ENCODE measurements at regions not wholly inside any gene's neighbourhood (a gene's known extent, or its start where the extent isn't known, plus 50 kb on each side); places are given as distances from the start of the nearest gene placed in this dataset.

GRCh38 chr10:42887734-42888503 lies 105.3 kb downstream of the BMS1 start:
- Histone ChIP-seq H2AFZ (ENCODE audit: insufficient read depth, low read depth, low read length, poor library complexity, severe bottlenecking) (no peak overlapping the region), H3K79me2 (ENCODE audit: insufficient read depth, low read length) (no peaks in the 10 kb centered on the region), H3K4me2 (replicated peaks; ENCODE audit: extremely low read depth, low read length, poor library complexity, severe bottlenecking) (no peak overlapping the region), H3K4me1 (ENCODE audit: control insufficient read depth in 1 of 2, insufficient read depth in 2 of 2, low read length in 2 of 2) (no peaks in the 10 kb centered on the region), H3K9ac (ENCODE audit: insufficient read depth, low read length, poor library complexity, severe bottlenecking) (no peak overlapping the region), H3K27ac (ENCODE audit: low read depth in 1 of 2, low read length in 2 of 2) (no peak overlapping the region), H3K4me3 (replicated peaks in 1 of 3; ENCODE audit: low read depth in 2 of 3, low read length in 3 of 3) (no peak overlapping the region), H4K20me1 (ENCODE audit: insufficient read depth, low read length) (no peaks in the 10 kb centered on the region), H3K36me3 (replicated peaks in 1 of 2; ENCODE audit: control insufficient read depth in 1 of 2, insufficient read depth in 2 of 2, low read length in 2 of 2) (no peaks in the 10 kb centered on the region), H3K27me3 (ENCODE audit: control insufficient read depth in 2 of 2, insufficient read depth in 2 of 2, low read length in 2 of 2) (no peaks in the 10 kb centered on the region), H3K9me3 (replicated peaks in 1 of 2; ENCODE audit: control insufficient read depth in 1 of 2, insufficient read depth in 1 of 2, low read length in 2 of 2) (peaks cover 4 to 6% of the 10 kb centered on the region in 2 donors)
- no peak for DNase-seq
- 100% methylated on average over 1 of the region's 1 CpG for WGBS (ENCODE audit: insufficient coverage)
- Mint-ChIP-seq H3K4me1 (no peaks in the 10 kb centered on the region), H3K36me3 (no peaks in the 10 kb centered on the region), H3K4me3 (no peak overlapping the region), H3K27ac (no peak overlapping the region), H3K27me3 (ENCODE audit: low read depth in 3 of 3) (peaks cover 0 to 2% (median 1%) of the 10 kb centered on the region in 3 donors), H3K9me3 (peaks cover 6 to 13% (median 7%) of the 10 kb centered on the region in 7 donors)
- intact Hi-C loops (cut with micrococcal nuclease) = no loop called here
- no peak for TF ChIP-seq CTCF (IDR thresholded peaks at IDR 0.05)

- Mint-ChIP-seq H3K4me3 (no peak overlapping the region), H3K4me1 (no peaks in the 10 kb centered on the region)
These were observed 106.0 kb downstream of the BMS1 start for GRCh38 chr10:42888504-42889095.

More at GRCh38 chr10:42888504-42889095, 106.0 kb downstream of the BMS1 start:
- H3K9ac ChIP-seq (ENCODE audit: insufficient read depth, low read length, poor library complexity, severe bottlenecking) = no peak overlapping the region
- H4K20me1 ChIP-seq (ENCODE audit: insufficient read depth, low read length) = no peaks in the 10 kb centered on the region
- H3K27me3 ChIP-seq (ENCODE audit: control insufficient read depth in 2 of 2, insufficient read depth in 2 of 2, low read length in 2 of 2) = no peaks in the 10 kb centered on the region
- no peak overlapping the region for H3K4me2 ChIP-seq (replicated peaks; ENCODE audit: extremely low read depth, low read length, poor library complexity, severe bottlenecking)
- no peak overlapping the region for H3K27ac Mint-ChIP-seq
- no peaks in the 10 kb centered on the region for H3K79me2 ChIP-seq (ENCODE audit: insufficient read depth, low read length)
- no peak for DNase-seq
- no peaks in the 10 kb centered on the region for H3K9me3 ChIP-seq (replicated peaks in 1 of 2; ENCODE audit: control insufficient read depth in 1 of 2, insufficient read depth in 1 of 2, low read length in 2 of 2)
- H3K4me3 ChIP-seq (replicated peaks in 1 of 3; ENCODE audit: low read depth in 2 of 3, low read length in 3 of 3) = no peak overlapping the region
- H3K9me3 Mint-ChIP-seq = peaks cover 0 to 8% (median 4%) of the 10 kb centered on the region in 7 donors
- H3K36me3 Mint-ChIP-seq = no peaks in the 10 kb centered on the region
- WGBS (ENCODE audit: insufficient coverage) = 100% methylated on average over 1 of the region's 4 CpGs
- H2AFZ ChIP-seq (ENCODE audit: insufficient read depth, low read depth, low read length, poor library complexity, severe bottlenecking) = no peak overlapping the region
- peaks cover 0 to 2% (median 1%) of the 10 kb centered on the region in 3 donors for H3K27me3 Mint-ChIP-seq (ENCODE audit: low read depth in 3 of 3)
- no peaks in the 10 kb centered on the region for H3K4me1 ChIP-seq (ENCODE audit: control insufficient read depth in 1 of 2, insufficient read depth in 2 of 2, low read length in 2 of 2)
- no peak for TF ChIP-seq CTCF (IDR thresholded peaks at IDR 0.05)
- H3K27ac ChIP-seq (ENCODE audit: low read depth in 1 of 2, low read length in 2 of 2) = no peak overlapping the region
- no peaks in the 10 kb centered on the region for H3K36me3 ChIP-seq (replicated peaks in 1 of 2; ENCODE audit: control insufficient read depth in 1 of 2, insufficient read depth in 2 of 2, low read length in 2 of 2)
- intact Hi-C loops (cut with micrococcal nuclease) = no loop called here
